ENCODE measurements at regions not wholly inside any gene's neighbourhood (a gene's known extent, or its start where the extent isn't known, plus 50 kb on each side); places are given as distances from the start of the nearest gene placed in this dataset.

DNA sequence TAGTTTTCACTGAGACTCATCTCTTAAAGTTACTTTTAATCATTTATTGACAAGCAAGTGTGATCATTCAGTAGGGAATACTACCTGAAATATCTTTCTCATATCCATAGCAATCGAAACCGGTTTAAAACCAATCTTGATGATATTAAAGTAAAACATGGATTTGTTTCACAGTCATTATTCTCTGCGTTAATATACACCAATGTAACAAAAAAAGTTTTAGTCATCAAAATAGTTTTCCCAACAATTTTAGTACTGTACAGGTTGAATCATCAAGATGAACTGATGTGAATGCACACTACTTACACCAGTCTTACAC lies 137.0 kb upstream of the KRAS start:
- H3K9me3 ChIP-seq (ENCODE audit: control insufficient read depth, low read length), result no peaks in the 10 kb centered on the region
- DNase-seq (no peak), ATAC-seq (ENCODE audit: low FRiP score) (no peak)
- H3K4me3 ChIP-seq (ENCODE audit: low read length in 2 of 2), result no peak overlapping the region
- H3K4me1 ChIP-seq (ENCODE audit: control insufficient read depth in 1 of 2, insufficient read depth in 2 of 2, low read length in 2 of 2), result no peaks in the 10 kb centered on the region
- H3K27me3 ChIP-seq (ENCODE audit: control insufficient read depth in 1 of 2, insufficient read depth in 2 of 2, low read length in 1 of 2), result no peaks in the 10 kb centered on the region
- no peaks in the 10 kb centered on the region for H3K36me3 ChIP-seq (ENCODE audit: control insufficient read depth in 1 of 2, insufficient read depth in 2 of 2, low read length in 1 of 2)
- no peak overlapping the region for H3K27ac ChIP-seq (ENCODE audit: low read depth in 1 of 2, low read length in 2 of 2)
- 75 to 76% methylated on average over 3 of the region's 3 CpGs for WGBS, 2 donors
- intact Hi-C loops (cut with DNase I), result no loop called here

DNA sequence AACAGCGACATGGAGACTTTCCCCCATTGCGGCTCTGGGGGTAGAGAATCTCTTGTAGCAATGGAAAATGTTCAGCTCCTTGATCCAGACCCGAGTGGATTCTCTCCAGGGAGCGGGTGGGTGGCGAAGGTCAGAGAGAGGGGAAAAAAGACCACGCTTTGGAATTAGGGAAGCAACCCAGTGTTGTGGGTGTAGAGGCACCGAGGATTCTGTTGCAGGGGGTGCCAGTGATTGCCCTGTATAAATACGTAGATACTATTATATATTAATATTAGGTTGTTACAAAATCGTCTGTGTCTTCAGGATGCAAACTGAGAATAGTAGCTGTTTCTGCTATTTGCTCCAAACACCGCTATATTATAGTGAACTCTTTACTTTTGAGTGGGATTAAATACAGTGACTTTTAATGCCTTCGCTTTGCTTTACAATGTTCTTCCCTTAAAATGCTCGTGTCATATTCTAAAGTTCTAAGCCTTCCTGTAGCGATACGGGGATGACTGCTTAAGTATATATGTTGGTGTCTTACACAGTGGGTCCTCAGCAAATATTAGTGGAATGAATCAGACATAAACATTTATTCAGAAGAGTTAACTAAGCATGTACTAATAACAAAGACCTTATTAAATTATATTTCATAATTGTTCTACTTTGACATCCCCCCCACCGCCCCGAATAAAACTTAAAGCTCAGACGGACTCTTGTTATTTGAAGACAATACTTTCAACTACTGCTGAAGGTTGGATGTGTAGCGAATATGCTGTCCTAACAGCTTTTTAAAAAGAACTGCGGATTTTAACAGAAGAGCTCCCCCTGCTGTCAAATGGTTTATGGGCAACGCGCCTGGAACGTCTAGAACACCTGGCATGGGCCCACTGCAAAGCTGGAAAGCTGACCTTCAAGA lies 136.4 kb upstream of the KRAS start:
- H3K27ac ChIP-seq (ENCODE audit: low read depth in 1 of 2, low read length in 2 of 2), result peak overlapping the region; percentile 89 to 96

DNA sequence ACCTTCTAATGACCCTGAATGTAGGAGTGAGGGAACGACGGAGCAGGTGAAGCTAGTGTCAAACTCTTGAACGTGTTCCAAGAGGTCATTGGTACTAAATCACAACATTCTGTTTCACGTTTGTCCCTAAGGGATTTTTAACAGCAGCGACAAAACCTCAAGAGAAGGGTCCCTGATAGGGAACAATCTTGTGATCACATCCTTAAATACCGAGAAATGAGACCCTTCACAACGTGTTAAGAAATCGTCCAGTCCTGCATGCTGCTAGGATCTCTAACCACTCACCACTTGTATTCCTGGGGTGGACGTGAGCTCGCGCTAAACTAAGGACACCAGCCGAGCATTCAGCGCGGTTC lies 134.1 kb upstream of the KRAS start:
- intact Hi-C loops (cut with DNase I), result no loop called here
- ATAC-seq (ENCODE audit: low FRiP score), result no peak
- H3K36me3 ChIP-seq (ENCODE audit: control insufficient read depth in 1 of 2, insufficient read depth in 2 of 2, low read length in 1 of 2), result no peaks in the 10 kb centered on the region
- peak overlapping the region; percentile 65 to 74 for H3K4me3 ChIP-seq (ENCODE audit: low read length in 2 of 2)
- no peak for DNase-seq
- H3K9me3 ChIP-seq (ENCODE audit: control insufficient read depth, low read length), result no peaks in the 10 kb centered on the region
- H3K27me3 ChIP-seq (ENCODE audit: control insufficient read depth in 1 of 2, insufficient read depth in 2 of 2, low read length in 1 of 2), result no peaks in the 10 kb centered on the region
- peak overlapping the region; percentile 97 to 100 for H3K27ac ChIP-seq (ENCODE audit: low read depth in 1 of 2, low read length in 2 of 2)
- 17 to 18% methylated on average over 14 of the region's 14 CpGs for WGBS, 2 donors
- no peaks in the 10 kb centered on the region for H3K4me1 ChIP-seq (ENCODE audit: control insufficient read depth in 1 of 2, insufficient read depth in 2 of 2, low read length in 2 of 2)

More for the DNA sequence above, 136.4 kb upstream of the KRAS start:
- ATAC-seq (ENCODE audit: low FRiP score) (peak; percentile 76), DNase-seq (peak; percentile 87 to 90)
- Histone ChIP-seq H3K36me3 (ENCODE audit: control insufficient read depth in 1 of 2, insufficient read depth in 2 of 2, low read length in 1 of 2) (no peaks in the 10 kb centered on the region), H3K4me1 (ENCODE audit: control insufficient read depth in 1 of 2, insufficient read depth in 2 of 2, low read length in 2 of 2) (no peaks in the 10 kb centered on the region), H3K27me3 (ENCODE audit: control insufficient read depth in 1 of 2, insufficient read depth in 2 of 2, low read length in 1 of 2) (no peaks in the 10 kb centered on the region), H3K9me3 (ENCODE audit: control insufficient read depth, low read length) (no peaks in the 10 kb centered on the region), H3K4me3 (ENCODE audit: low read length in 2 of 2) (peak overlapping the region; percentile 42 to 48)
- intact Hi-C loops (cut with DNase I), result no loop called here
- 1 to 2% methylated on average over 22 of the region's 22 CpGs for WGBS, 2 donors

DNA sequence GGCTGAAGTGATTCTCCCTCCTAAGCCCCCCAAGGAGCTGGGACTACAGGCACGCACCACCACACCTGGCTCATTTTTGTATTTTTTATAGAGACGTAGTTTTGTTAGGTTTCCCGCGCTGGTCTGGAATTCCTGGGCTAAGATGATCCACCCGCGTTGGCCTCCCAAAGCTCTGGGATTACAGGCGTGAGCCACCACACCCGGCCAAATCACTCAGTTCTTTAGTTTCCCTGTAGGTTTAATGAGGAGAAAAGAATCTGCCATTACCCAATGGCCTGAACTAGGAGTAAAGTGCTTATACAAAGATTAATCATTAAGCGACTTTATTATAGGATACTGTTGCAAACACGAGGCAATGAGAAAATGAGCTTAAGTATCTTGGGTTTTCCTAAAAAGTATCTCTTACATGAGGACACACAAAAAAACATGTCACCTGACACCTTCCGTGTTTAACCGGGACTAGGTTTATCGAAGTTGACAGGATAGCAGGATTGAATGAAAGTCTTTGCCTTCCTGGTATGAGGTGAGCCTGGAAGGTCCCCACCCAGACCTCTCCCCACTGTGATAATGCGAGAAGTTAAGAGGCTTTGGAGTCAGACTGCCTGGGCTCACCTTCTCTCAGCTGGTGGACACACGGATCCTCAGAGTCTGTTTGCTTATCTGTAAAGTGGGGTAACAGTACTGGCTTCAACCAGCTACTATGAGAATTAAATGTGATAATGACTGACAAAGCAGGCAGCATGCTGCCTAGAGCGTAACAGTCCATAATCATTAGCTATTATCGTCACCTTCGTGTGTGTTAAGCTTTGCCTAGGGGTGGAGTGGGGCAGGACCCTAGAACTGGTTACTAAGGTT lies 133.5 kb upstream of the KRAS start:
- Histone ChIP-seq H3K27me3 (ENCODE audit: control insufficient read depth in 1 of 2, insufficient read depth in 2 of 2, low read length in 1 of 2) (no peaks in the 10 kb centered on the region), H3K4me1 (ENCODE audit: control insufficient read depth in 1 of 2, insufficient read depth in 2 of 2, low read length in 2 of 2) (no peaks in the 10 kb centered on the region), H3K9me3 (ENCODE audit: control insufficient read depth, low read length) (no peaks in the 10 kb centered on the region), H3K4me3 (ENCODE audit: low read length in 2 of 2) (no peak overlapping the region), H3K36me3 (ENCODE audit: control insufficient read depth in 1 of 2, insufficient read depth in 2 of 2, low read length in 1 of 2) (no peaks in the 10 kb centered on the region), H3K27ac (ENCODE audit: low read depth in 1 of 2, low read length in 2 of 2) (no peak overlapping the region)
- WGBS, 2 donors, result 90 to 93% methylated on average over 18 of the region's 18 CpGs
- ATAC-seq (ENCODE audit: low FRiP score), result no peak
- intact Hi-C loops (cut with DNase I), result no loop called here
- DNase-seq, result no peak

DNA sequence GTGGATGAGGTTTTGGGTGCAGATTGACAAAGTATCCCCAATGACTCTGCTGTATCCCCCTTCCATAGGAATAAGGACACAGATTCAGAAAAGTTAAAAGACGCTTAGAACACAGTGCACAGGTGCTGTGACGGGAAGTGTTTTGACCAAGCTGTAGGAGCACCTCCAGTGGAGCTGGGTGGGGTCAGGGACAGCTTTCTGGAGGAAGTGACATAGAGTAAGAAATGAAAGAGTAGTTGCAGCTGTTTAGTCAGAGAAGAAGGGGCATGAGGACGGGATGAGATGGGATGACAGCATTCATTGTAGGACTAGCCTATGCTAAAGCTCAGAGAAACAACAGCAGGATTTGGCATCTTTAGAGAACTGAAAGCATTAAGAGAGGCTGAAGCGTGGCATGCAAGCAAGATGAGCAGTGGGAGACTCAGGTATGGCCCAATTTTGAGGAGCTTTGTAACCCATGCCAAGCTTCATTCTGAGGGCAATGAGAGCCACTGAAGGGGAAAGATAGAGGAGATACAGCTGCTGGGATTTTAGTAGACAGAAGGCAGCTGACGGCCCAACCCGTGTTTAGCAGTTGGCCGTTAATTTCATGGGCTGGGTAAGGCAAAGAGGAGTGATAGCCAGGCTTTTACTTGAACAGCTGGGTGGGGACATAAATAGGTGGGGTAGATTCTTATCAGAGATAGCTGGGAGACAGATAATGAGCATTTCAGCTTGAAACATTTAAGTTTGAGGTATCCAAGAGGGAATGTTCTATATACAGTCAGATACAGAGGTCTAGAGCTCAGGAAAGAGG lies 131.8 kb upstream of the KRAS start:
- intact Hi-C loops (cut with DNase I), result no loop called here
- Histone ChIP-seq H3K4me1 (ENCODE audit: control insufficient read depth in 1 of 2, insufficient read depth in 2 of 2, low read length in 2 of 2) (no peaks in the 10 kb centered on the region), H3K36me3 (ENCODE audit: control insufficient read depth in 1 of 2, insufficient read depth in 2 of 2, low read length in 1 of 2) (no peaks in the 10 kb centered on the region), H3K4me3 (ENCODE audit: low read length in 2 of 2) (no peak overlapping the region), H3K27me3 (ENCODE audit: control insufficient read depth in 1 of 2, insufficient read depth in 2 of 2, low read length in 1 of 2) (no peaks in the 10 kb centered on the region), H3K27ac (ENCODE audit: low read depth in 1 of 2, low read length in 2 of 2) (no peak overlapping the region), H3K9me3 (ENCODE audit: control insufficient read depth, low read length) (no peaks in the 10 kb centered on the region)
- ATAC-seq (ENCODE audit: low FRiP score) (no peak), DNase-seq (no peak)
- WGBS, 2 donors, result 89 to 90% methylated on average over 7 of the region's 7 CpGs

DNA sequence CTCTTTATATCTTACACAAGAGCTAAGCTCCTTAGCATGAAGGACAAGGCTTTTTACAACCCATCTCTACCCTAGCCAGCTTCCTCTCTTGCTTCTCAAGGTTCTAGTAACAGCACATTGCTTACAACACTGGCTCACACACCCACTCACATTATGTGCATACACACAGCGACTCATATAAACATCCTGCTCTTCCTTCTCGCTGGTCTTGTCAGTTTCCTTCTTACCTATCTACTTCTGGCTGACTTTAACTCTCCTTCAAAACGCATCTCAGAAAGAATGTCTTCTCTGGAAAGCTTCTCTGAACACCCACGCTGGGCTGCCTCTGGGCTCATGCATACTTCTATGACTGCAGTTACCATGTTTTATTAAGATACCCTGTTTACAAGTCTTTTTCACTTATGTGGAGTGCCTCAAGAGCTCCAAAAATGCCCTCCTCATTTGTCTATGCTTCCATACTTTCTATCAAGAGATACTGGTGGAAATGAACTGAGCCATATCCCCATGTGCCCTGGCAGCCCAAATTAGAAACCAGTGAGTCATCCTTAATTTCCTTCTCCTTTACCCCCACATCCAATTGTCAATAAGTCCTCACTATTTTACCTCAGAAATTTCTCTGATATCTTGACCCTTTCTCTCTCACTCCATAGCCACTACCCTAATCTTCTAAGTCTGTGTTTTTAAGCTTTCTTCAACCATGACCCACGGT lies 126.9 kb upstream of the KRAS start:
- H3K27me3 ChIP-seq (ENCODE audit: control insufficient read depth in 1 of 2, insufficient read depth in 2 of 2, low read length in 1 of 2), result no peaks in the 10 kb centered on the region
- no peaks in the 10 kb centered on the region for H3K4me1 ChIP-seq (ENCODE audit: control insufficient read depth in 1 of 2, insufficient read depth in 2 of 2, low read length in 2 of 2)
- H3K36me3 ChIP-seq (ENCODE audit: control insufficient read depth in 1 of 2, insufficient read depth in 2 of 2, low read length in 1 of 2), result no peaks in the 10 kb centered on the region
- no peak for DNase-seq
- H3K4me3 ChIP-seq (ENCODE audit: low read length in 2 of 2), result no peak overlapping the region
- no peaks in the 10 kb centered on the region for H3K9me3 ChIP-seq (ENCODE audit: control insufficient read depth, low read length)
- 71 to 73% methylated on average over 5 of the region's 5 CpGs for WGBS, 2 donors
- intact Hi-C loops (cut with DNase I), result no loop called here
- no peak overlapping the region for H3K27ac ChIP-seq (ENCODE audit: low read depth in 1 of 2, low read length in 2 of 2)
- ATAC-seq (ENCODE audit: low FRiP score), result no peak

DNA sequence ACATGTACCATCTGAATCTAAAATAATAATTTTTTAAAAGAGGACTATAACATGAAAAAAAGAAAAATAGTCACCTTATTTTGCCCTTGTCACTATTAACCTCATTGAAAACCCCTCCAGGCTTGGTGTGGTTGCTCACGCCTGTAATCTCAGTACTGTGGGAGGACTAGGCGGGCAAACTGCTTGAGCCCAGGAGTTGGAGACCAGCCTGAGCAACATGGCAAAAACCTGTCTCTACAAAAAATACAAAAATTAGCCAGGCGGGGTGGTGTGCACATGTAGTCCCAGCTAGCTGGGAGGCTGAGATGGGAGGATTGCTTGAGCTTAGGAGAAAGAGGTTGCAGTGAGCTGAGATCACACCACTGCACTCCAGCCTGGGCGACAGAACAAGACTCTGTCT lies 126.3 kb upstream of the KRAS start:
- WGBS, 2 donors, result 93 to 96% methylated on average over 4 of the region's 4 CpGs
- DNase-seq (no peak), ATAC-seq (ENCODE audit: low FRiP score) (no peak)
- no peaks in the 10 kb centered on the region for H3K36me3 ChIP-seq (ENCODE audit: control insufficient read depth in 1 of 2, insufficient read depth in 2 of 2, low read length in 1 of 2)
- H3K4me3 ChIP-seq (ENCODE audit: low read length in 2 of 2), result no peak overlapping the region
- intact Hi-C loops (cut with DNase I), result no loop called here
- H3K27ac ChIP-seq (ENCODE audit: low read depth in 1 of 2, low read length in 2 of 2), result no peak overlapping the region
- H3K27me3 ChIP-seq (ENCODE audit: control insufficient read depth in 1 of 2, insufficient read depth in 2 of 2, low read length in 1 of 2), result no peaks in the 10 kb centered on the region
- no peaks in the 10 kb centered on the region for H3K9me3 ChIP-seq (ENCODE audit: control insufficient read depth, low read length)
- H3K4me1 ChIP-seq (ENCODE audit: control insufficient read depth in 1 of 2, insufficient read depth in 2 of 2, low read length in 2 of 2), result no peaks in the 10 kb centered on the region

DNA sequence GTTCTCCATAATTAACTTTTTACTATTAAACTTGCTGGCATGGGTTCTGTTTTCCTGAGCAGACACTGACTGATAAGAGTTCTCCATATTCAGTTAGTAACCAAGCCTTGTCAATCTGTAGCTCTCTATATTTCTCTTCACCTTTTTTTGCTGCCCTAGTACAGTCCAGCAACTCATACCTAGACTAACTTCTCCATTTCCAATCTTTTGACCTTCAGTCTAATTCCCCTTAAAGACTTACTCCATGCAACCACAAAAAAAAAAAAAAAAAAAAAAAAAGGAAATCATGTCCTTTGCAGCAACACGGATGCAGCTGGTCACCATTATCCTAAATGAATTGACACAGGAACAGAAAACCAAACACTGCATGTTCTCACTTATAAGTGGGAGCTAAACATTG lies 125.7 kb upstream of the KRAS start:
- no peaks in the 10 kb centered on the region for H3K9me3 ChIP-seq (ENCODE audit: control insufficient read depth, low read length)
- H3K27ac ChIP-seq (ENCODE audit: low read depth in 1 of 2, low read length in 2 of 2), result no peak overlapping the region
- H3K4me1 ChIP-seq (ENCODE audit: control insufficient read depth in 1 of 2, insufficient read depth in 2 of 2, low read length in 2 of 2), result no peaks in the 10 kb centered on the region
- ATAC-seq (ENCODE audit: low FRiP score) (no peak), DNase-seq (no peak)
- 0 to 81% methylated on average over 1 of the region's 1 CpG for WGBS, 2 donors
- no peaks in the 10 kb centered on the region for H3K27me3 ChIP-seq (ENCODE audit: control insufficient read depth in 1 of 2, insufficient read depth in 2 of 2, low read length in 1 of 2)
- H3K4me3 ChIP-seq (ENCODE audit: low read length in 2 of 2), result no peak overlapping the region
- no peaks in the 10 kb centered on the region for H3K36me3 ChIP-seq (ENCODE audit: control insufficient read depth in 1 of 2, insufficient read depth in 2 of 2, low read length in 1 of 2)
- intact Hi-C loops (cut with DNase I), result no loop called here

Data from aorta (tissue), 5 donors.